Lower lobe of right lung (tissue), 2 donors: ENCODE measurements at regions not wholly inside any gene's neighbourhood (a gene's known extent, or its start where the extent isn't known, plus 50 kb on each side); places are given as distances from the start of the nearest gene placed in this dataset.

Experiments
- ATAC-seq, 2 donors: fragments of 200-7000 bp; cut with Tn5 transposase; one replicate each; pipeline ENCODE4 v1.9.1; 2020 to 2022; ENCODE audit warnings: mild to moderate bottlenecking in 2 of 2, moderate library complexity in 2 of 2
- DNase-seq: peaks from one replicate; pipeline ENCODE4 v3.0.0-alpha.2; 2020
- H3K27ac ChIP-seq: fragments of 200-600 bp; one replicate; pipeline ENCODE4 v1.8.0; 2022
- H3K27me3 ChIP-seq: fragments of 200-600 bp; one replicate; pipeline ENCODE4 v1.8.0; 2022; ENCODE audit warnings: low read depth
- H3K36me3 ChIP-seq: fragments of 200-600 bp; one replicate; pipeline ENCODE4 v1.8.0; 2022; ENCODE audit warnings: mild to moderate bottlenecking
- H3K4me1 ChIP-seq: fragments of 200-600 bp; one replicate; pipeline ENCODE4 v1.8.0; 2022
- H3K4me3 ChIP-seq: fragments of 200-600 bp; one replicate; pipeline ENCODE4 v1.8.0; 2022; ENCODE audit warnings: mild to moderate bottlenecking
- H3K9me3 ChIP-seq: fragments of 200-600 bp; one replicate; pipeline ENCODE4 v1.8.0; 2022
- intact Hi-C: fragments of 100-400 bp; cut with DNase I; formaldehyde crosslinking; loops from one replicate; pipeline ENCODE4 v1.11.0; 2022
- TF ChIP-seq, protein P1 (sequence below): fragments of 200-600 bp; IDR thresholded peaks from one replicate; pipeline ENCODE4 v1.8.0; 2022; ENCODE audit warnings: antibody characterized with exemption, mild to moderate bottlenecking
- donor health status: DM: no; HTN: yes; CAD: no; lungs with severe emphysema.

- no peaks in the 10 kb centered on the region for H3K4me1 ChIP-seq
- TF ChIP-seq, protein P1, sequence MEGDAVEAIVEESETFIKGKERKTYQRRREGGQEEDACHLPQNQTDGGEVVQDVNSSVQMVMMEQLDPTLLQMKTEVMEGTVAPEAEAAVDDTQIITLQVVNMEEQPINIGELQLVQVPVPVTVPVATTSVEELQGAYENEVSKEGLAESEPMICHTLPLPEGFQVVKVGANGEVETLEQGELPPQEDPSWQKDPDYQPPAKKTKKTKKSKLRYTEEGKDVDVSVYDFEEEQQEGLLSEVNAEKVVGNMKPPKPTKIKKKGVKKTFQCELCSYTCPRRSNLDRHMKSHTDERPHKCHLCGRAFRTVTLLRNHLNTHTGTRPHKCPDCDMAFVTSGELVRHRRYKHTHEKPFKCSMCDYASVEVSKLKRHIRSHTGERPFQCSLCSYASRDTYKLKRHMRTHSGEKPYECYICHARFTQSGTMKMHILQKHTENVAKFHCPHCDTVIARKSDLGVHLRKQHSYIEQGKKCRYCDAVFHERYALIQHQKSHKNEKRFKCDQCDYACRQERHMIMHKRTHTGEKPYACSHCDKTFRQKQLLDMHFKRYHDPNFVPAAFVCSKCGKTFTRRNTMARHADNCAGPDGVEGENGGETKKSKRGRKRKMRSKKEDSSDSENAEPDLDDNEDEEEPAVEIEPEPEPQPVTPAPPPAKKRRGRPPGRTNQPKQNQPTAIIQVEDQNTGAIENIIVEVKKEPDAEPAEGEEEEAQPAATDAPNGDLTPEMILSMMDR, result no peak
- peaks cover 7% of the 10 kb centered on the region for H3K27me3 ChIP-seq
- ATAC-seq (no peak), DNase-seq (no peak)
- H3K27ac ChIP-seq, result no peak overlapping the region
- H3K9me3 ChIP-seq, result no peaks in the 10 kb centered on the region
- no peaks in the 10 kb centered on the region for H3K36me3 ChIP-seq
- intact Hi-C loops, result no loop called here
- no peak overlapping the region for H3K4me3 ChIP-seq
These were observed 927.7 kb downstream of the TBC1D22A start for GRCh38 chr22:47690166-47690565.

GRCh38 chr22:47687776-47688175 is 925.3 kb downstream of the TBC1D22A start:
- H3K27ac ChIP-seq, result no peak overlapping the region
- no peak for ATAC-seq
- TF ChIP-seq, protein P1, result no peak
- DNase-seq, result no peak
- H3K4me3 ChIP-seq, result no peak overlapping the region
- H3K36me3 ChIP-seq, result no peaks in the 10 kb centered on the region
- H3K9me3 ChIP-seq, result peaks cover 5% of the 10 kb centered on the region
- intact Hi-C loops, result no loop called here
- no peaks in the 10 kb centered on the region for H3K27me3 ChIP-seq
- no peaks in the 10 kb centered on the region for H3K4me1 ChIP-seq

GRCh38 chr22:47687346-47687655 is 924.9 kb downstream of the TBC1D22A start:
- no peaks in the 10 kb centered on the region for H3K36me3 ChIP-seq
- H3K9me3 ChIP-seq, result peaks cover 5% of the 10 kb centered on the region
- H3K4me1 ChIP-seq, result no peaks in the 10 kb centered on the region
- H3K27ac ChIP-seq, result no peak overlapping the region
- no peak for DNase-seq
- no peak for ATAC-seq
- TF ChIP-seq, protein P1, result no peak
- intact Hi-C loops, result no loop called here
- no peak overlapping the region for H3K4me3 ChIP-seq
- H3K27me3 ChIP-seq, result no peaks in the 10 kb centered on the region

GRCh38 chr22:47686594-47687345 is 924.3 kb downstream of the TBC1D22A start:
- Histone ChIP-seq H3K4me3 (no peak overlapping the region), H3K27me3 (no peaks in the 10 kb centered on the region), H3K27ac (no peak overlapping the region), H3K36me3 (no peaks in the 10 kb centered on the region), H3K4me1 (no peaks in the 10 kb centered on the region), H3K9me3 (peaks cover 5% of the 10 kb centered on the region)
- intact Hi-C loops, result no loop called here
- ATAC-seq (no peak), DNase-seq (no peak)
- TF ChIP-seq, protein P1, result no peak

DNA sequence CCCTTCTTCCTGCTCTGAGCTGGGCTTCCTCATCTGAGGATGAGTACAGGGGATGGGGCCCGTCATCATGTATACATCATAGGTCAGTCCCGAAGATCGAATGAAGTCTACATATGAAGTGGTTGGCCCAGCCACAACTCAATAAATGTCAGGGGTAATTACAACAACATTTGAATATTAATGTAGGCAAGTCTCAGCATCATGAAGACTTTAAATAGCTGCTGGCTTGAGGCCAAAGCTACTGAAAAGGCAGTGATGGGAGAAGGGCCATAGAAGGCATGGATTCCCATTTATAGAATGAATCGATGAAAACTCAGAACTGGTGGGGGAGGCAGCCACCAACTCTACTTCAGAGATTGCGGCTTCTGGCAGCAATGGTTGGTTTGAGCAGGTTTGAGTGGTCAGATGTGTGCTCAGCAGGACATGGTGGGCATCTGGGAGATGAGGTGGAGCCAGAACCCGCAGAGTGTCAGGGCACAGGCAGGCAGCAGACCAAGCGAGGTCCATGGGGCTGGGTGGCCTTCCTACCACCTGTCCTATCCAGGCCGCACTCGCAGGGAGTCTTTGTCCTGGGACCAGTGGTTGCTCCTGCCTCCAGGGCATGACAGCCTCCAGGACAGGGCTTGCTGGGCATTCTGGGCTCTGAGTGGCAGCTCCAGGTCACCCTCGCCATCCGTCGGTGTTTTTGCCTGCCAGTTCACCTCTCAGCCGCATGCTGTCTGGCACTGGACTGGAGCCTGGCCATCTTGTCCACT is 919.1 kb downstream of the TBC1D22A start:
- Histone ChIP-seq H3K4me3 (no peak overlapping the region), H3K36me3 (no peaks in the 10 kb centered on the region), H3K27ac (no peak overlapping the region), H3K4me1 (no peaks in the 10 kb centered on the region), H3K9me3 (peaks cover 5% of the 10 kb centered on the region), H3K27me3 (no peaks in the 10 kb centered on the region)
- no peak for DNase-seq
- TF ChIP-seq, protein P1, result no peak
- no peak for ATAC-seq
- intact Hi-C loops, result no loop called here
